ENCODE measurements at regions not wholly inside any gene's neighbourhood (a gene's known extent, or its start where the extent isn't known, plus 50 kb on each side); places are given as distances from the start of the nearest gene placed in this dataset.

- DNase-seq (ENCODE audit: low read depth in 1 of 2, low spot score in 1 of 2) (no peak), ATAC-seq (no peak), FAIRE-seq (no peak)
- H3K27ac ChIP-seq = no peak overlapping the region
- TF ChIP-seq HDAC2 (IDR thresholded peaks at IDR 0.05) (no peak), HMGXB4 (CRISPR knock-in tag; IDR thresholded peaks at IDR 0.05; ENCODE audit: borderline replicate concordance) (no peak), CEBPB (IDR thresholded peaks at IDR 0.05) (no peak), RCOR1 (IDR thresholded peaks at IDR 0.05; ENCODE audit: low read depth, low read length) (no peak), TFCP2L1 (CRISPR knock-in tag; IDR thresholded peaks at IDR 0.05) (no peak), HOXB5 (CRISPR knock-in tag; IDR thresholded peaks at IDR 0.05) (no peak), CTCF (IDR thresholded peaks at IDR 0.05) (no peak), KDM5A (IDR thresholded peaks at IDR 0.05) (no peak), KDM1A (IDR thresholded peaks at IDR 0.05; ENCODE audit: low read depth) (no peak), BHLHE40 (IDR thresholded peaks at IDR 0.05; ENCODE audit: low read depth, low read length) (no peak), JUN (IDR thresholded peaks at IDR 0.05) (no peak), GATA3 (IDR thresholded peaks at IDR 0.05; ENCODE audit: borderline replicate concordance) (no peak), HOXA7 (CRISPR knock-in tag; IDR thresholded peaks at IDR 0.05) (no peak), CBX2 (IDR thresholded peaks at IDR 0.05; ENCODE audit: borderline replicate concordance, low read depth) (no peak), E2F6 (IDR thresholded peaks at IDR 0.05; ENCODE audit: borderline replicate concordance, low read depth) (no peak), HEYL (CRISPR knock-in tag; IDR thresholded peaks at IDR 0.05) (no peak), ATOH8 (CRISPR knock-in tag; IDR thresholded peaks at IDR 0.05; ENCODE audit: low read depth) (no peak)
- no peak overlapping the region for H3K4me2 ChIP-seq
- H3K9me3 ChIP-seq = no peaks in the 10 kb centered on the region
- no peaks in the 10 kb centered on the region for H3K4me1 ChIP-seq
- CTCF ChIA-PET = no interaction called here
- no peak overlapping the region for H3K4me3 ChIP-seq
- 40% methylated on average over 3 of the region's 3 CpGs for WGBS (ENCODE audit: missing lambda C conversion rate)
- POLR2A ChIA-PET = no interaction called here
Measured at GRCh38 chr10:20726381-20726780, 170.7 kb downstream of the NEBL start.

- Histone ChIP-seq H3K9me3 (no peaks in the 10 kb centered on the region), H3K4me3 (no peak overlapping the region), H3K27ac (no peak overlapping the region), H3K4me2 (no peak overlapping the region), H3K4me1 (no peaks in the 10 kb centered on the region)
- CTCF ChIA-PET = no interaction called here
- POLR2A ChIA-PET = no interaction called here
- ATAC-seq (no peak), DNase-seq (ENCODE audit: low read depth in 1 of 2, low spot score in 1 of 2) (no peak), FAIRE-seq (no peak)
- 94% methylated on average over 1 of the region's 1 CpG for WGBS (ENCODE audit: missing lambda C conversion rate)
- TF ChIP-seq EP300 (IDR thresholded peaks at IDR 0.05) (no peak), SREBF2 (IDR thresholded peaks at IDR 0.05) (no peak)
Measured at GRCh38 chr10:20714979-20715378, 182.1 kb downstream of the NEBL start.

GRCh38 chr10:20714518-20714917, 182.6 kb downstream of the NEBL start:
- no peaks in the 10 kb centered on the region for H3K9me3 ChIP-seq
- no peaks in the 10 kb centered on the region for H3K4me1 ChIP-seq
- DNase-seq (ENCODE audit: low read depth in 1 of 2, low spot score in 1 of 2) (no peak), FAIRE-seq (no peak), ATAC-seq (no peak)
- 8% methylated on average over 1 of the region's 1 CpG for WGBS (ENCODE audit: missing lambda C conversion rate)
- POLR2A ChIA-PET = no interaction called here
- no peak overlapping the region for H3K27ac ChIP-seq
- H3K4me3 ChIP-seq = no peak overlapping the region
- CTCF ChIA-PET = no interaction called here
- H3K4me2 ChIP-seq = no peak overlapping the region
- TF ChIP-seq CTCF (IDR thresholded peaks at IDR 0.05) (no peak), RNF2 (IDR thresholded peaks at IDR 0.05; ENCODE audit: borderline replicate concordance, low read depth) (no peak)

Data from A549 (cell line).